ENCODE measurements at regions not wholly inside any gene's neighbourhood (a gene's known extent, or its start where the extent isn't known, plus 50 kb on each side); places are given as distances from the start of the nearest gene placed in this dataset.

DNA sequence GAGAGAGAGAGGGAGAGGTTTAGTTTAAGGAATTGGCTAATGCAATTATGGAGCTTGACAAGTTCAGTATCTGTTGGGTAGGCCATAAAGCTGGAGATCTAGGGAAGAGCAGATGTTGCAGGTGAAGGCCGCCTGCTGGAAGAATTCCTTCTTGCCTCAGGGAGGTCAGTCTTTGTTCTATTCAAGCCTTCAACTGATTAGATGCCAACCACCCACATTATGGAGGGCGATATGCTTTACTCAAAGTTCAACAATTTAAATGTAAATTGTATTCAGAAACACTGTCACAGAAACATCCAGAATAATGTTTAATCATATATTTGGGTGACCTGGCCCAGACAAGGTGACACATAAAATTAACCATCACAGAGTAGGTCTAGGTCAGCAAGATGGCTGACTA lies 51.7 kb upstream of the SSBP2 start:
- TF ChIP-seq, protein P1, sequence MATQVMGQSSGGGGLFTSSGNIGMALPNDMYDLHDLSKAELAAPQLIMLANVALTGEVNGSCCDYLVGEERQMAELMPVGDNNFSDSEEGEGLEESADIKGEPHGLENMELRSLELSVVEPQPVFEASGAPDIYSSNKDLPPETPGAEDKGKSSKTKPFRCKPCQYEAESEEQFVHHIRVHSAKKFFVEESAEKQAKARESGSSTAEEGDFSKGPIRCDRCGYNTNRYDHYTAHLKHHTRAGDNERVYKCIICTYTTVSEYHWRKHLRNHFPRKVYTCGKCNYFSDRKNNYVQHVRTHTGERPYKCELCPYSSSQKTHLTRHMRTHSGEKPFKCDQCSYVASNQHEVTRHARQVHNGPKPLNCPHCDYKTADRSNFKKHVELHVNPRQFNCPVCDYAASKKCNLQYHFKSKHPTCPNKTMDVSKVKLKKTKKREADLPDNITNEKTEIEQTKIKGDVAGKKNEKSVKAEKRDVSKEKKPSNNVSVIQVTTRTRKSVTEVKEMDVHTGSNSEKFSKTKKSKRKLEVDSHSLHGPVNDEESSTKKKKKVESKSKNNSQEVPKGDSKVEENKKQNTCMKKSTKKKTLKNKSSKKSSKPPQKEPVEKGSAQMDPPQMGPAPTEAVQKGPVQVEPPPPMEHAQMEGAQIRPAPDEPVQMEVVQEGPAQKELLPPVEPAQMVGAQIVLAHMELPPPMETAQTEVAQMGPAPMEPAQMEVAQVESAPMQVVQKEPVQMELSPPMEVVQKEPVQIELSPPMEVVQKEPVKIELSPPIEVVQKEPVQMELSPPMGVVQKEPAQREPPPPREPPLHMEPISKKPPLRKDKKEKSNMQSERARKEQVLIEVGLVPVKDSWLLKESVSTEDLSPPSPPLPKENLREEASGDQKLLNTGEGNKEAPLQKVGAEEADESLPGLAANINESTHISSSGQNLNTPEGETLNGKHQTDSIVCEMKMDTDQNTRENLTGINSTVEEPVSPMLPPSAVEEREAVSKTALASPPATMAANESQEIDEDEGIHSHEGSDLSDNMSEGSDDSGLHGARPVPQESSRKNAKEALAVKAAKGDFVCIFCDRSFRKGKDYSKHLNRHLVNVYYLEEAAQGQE (IDR thresholded peaks at IDR 0.05; ENCODE audit: insufficient read depth in 1 of 2, low read depth in 2 of 2, low read length in 2 of 2): no peak
- TF ChIP-seq POLR2AphosphoS5 (IDR thresholded peaks at IDR 0.05; ENCODE audit: low read depth, low read length): no peak
- TF ChIP-seq TAF1 (IDR thresholded peaks at IDR 0.05; ENCODE audit: borderline replicate concordance, insufficient read depth, low read length): no peak

All from PFSK-1 (cell line).